WTC11 (cell line): ENCODE measurements at regions not wholly inside any gene's neighbourhood (a gene's known extent, or its start where the extent isn't known, plus 50 kb on each side); places are given as distances from the start of the nearest gene placed in this dataset.

Experiments used
- ELF4 ChIP-seq: sonication (generic); formaldehyde crosslinking; IDR thresholded peaks from 2 replicates; pipeline ENCODE4 v1.8.1; 2022; ENCODE audit warnings: low read depth, mild to moderate bottlenecking, moderate library complexity, missing genetic modification reagents
- ETV6 ChIP-seq: sonication (generic); formaldehyde crosslinking; IDR thresholded peaks from 2 replicates; pipeline ENCODE4 v1.8.1; 2022; ENCODE audit warnings: mild to moderate bottlenecking, missing genetic modification reagents
- MYBL2 ChIP-seq: sonication (generic); formaldehyde crosslinking; IDR thresholded peaks from 2 replicates; pipeline ENCODE4 v1.8.1; 2023; ENCODE audit warnings: mild to moderate bottlenecking, moderate library complexity, missing genetic modification reagents
- PRRX2 ChIP-seq: fragments of 250-450 bp; sonication (Bioruptor Pico); IDR thresholded peaks from 2 replicates; pipeline ENCODE4 v1.8.0; 2021; ENCODE audit warnings: mild to moderate bottlenecking
- TF ChIP-seq, protein P1 (sequence below): fragments of 200-600 bp; IDR thresholded peaks from 2 replicates; pipeline ENCODE4 v1.8.0; 2022; ENCODE audit warnings: antibody characterized with exemption
- TF ChIP-seq, protein P2 (sequence below): sonication (generic); formaldehyde crosslinking; IDR thresholded peaks from 2 replicates; pipeline ENCODE4 v1.8.1; 2022; ENCODE audit warnings: low read depth, mild to moderate bottlenecking, moderate library complexity, missing genetic modification reagents, borderline replicate concordance
- TF ChIP-seq, protein P3 (sequence below): sonication (generic); formaldehyde crosslinking; IDR thresholded peaks from 2 replicates; pipeline ENCODE4 v1.8.0; 2023; ENCODE audit warnings: missing genetic modification reagents, mild to moderate bottlenecking, borderline replicate concordance
- TF ChIP-seq, protein P4 (sequence below): sonication (generic); formaldehyde crosslinking; IDR thresholded peaks from 2 replicates; pipeline ENCODE4 v1.8.1; 2023; ENCODE audit warnings: mild to moderate bottlenecking, missing genetic modification reagents, borderline replicate concordance
- TF ChIP-seq, protein P5 (sequence below): sonication (generic); formaldehyde crosslinking; IDR thresholded peaks from 2 replicates; pipeline ENCODE4 v1.8.1; 2023; ENCODE audit warnings: mild to moderate bottlenecking, moderate library complexity, missing genetic modification reagents
- TF ChIP-seq, protein P6 (sequence below): sonication (generic); formaldehyde crosslinking; IDR thresholded peaks from 2 replicates; pipeline ENCODE4 v1.8.1; 2022; ENCODE audit warnings: low read depth, missing genetic modification reagents, borderline replicate concordance

DNA sequence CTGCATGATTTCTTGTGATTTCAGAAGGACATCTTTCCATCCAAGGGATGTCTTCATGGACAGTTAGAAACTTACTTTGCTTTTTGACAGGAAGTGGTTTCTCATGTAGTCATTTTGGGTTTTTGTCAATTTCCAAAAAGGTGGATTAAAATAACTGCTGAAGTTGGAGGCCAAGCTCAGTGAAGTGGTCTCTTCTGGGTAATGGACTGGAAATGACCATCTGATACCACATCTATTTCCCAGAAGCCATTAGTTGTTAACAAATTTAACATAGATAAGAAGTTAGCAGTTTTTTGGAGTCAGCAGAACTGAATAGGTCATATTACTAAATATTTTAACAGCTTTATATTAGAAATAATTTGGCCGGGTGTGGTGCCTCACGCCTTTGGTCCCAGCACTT, 86.2 kb upstream of the MYO10 start:
- TF ChIP-seq ETV6 (CRISPR knock-in tag) (no peak), PRRX2 (no peak), MYBL2 (CRISPR knock-in tag) (no peak), ELF4 (CRISPR knock-in tag) (no peak)
- TF ChIP-seq, protein P1, sequence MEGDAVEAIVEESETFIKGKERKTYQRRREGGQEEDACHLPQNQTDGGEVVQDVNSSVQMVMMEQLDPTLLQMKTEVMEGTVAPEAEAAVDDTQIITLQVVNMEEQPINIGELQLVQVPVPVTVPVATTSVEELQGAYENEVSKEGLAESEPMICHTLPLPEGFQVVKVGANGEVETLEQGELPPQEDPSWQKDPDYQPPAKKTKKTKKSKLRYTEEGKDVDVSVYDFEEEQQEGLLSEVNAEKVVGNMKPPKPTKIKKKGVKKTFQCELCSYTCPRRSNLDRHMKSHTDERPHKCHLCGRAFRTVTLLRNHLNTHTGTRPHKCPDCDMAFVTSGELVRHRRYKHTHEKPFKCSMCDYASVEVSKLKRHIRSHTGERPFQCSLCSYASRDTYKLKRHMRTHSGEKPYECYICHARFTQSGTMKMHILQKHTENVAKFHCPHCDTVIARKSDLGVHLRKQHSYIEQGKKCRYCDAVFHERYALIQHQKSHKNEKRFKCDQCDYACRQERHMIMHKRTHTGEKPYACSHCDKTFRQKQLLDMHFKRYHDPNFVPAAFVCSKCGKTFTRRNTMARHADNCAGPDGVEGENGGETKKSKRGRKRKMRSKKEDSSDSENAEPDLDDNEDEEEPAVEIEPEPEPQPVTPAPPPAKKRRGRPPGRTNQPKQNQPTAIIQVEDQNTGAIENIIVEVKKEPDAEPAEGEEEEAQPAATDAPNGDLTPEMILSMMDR: no peak
- TF ChIP-seq, protein P2, sequence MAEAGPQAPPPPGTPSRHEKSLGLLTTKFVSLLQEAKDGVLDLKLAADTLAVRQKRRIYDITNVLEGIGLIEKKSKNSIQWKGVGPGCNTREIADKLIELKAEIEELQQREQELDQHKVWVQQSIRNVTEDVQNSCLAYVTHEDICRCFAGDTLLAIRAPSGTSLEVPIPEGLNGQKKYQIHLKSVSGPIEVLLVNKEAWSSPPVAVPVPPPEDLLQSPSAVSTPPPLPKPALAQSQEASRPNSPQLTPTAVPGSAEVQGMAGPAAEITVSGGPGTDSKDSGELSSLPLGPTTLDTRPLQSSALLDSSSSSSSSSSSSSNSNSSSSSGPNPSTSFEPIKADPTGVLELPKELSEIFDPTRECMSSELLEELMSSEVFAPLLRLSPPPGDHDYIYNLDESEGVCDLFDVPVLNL (CRISPR knock-in tag): no peak
- TF ChIP-seq, protein P3, sequence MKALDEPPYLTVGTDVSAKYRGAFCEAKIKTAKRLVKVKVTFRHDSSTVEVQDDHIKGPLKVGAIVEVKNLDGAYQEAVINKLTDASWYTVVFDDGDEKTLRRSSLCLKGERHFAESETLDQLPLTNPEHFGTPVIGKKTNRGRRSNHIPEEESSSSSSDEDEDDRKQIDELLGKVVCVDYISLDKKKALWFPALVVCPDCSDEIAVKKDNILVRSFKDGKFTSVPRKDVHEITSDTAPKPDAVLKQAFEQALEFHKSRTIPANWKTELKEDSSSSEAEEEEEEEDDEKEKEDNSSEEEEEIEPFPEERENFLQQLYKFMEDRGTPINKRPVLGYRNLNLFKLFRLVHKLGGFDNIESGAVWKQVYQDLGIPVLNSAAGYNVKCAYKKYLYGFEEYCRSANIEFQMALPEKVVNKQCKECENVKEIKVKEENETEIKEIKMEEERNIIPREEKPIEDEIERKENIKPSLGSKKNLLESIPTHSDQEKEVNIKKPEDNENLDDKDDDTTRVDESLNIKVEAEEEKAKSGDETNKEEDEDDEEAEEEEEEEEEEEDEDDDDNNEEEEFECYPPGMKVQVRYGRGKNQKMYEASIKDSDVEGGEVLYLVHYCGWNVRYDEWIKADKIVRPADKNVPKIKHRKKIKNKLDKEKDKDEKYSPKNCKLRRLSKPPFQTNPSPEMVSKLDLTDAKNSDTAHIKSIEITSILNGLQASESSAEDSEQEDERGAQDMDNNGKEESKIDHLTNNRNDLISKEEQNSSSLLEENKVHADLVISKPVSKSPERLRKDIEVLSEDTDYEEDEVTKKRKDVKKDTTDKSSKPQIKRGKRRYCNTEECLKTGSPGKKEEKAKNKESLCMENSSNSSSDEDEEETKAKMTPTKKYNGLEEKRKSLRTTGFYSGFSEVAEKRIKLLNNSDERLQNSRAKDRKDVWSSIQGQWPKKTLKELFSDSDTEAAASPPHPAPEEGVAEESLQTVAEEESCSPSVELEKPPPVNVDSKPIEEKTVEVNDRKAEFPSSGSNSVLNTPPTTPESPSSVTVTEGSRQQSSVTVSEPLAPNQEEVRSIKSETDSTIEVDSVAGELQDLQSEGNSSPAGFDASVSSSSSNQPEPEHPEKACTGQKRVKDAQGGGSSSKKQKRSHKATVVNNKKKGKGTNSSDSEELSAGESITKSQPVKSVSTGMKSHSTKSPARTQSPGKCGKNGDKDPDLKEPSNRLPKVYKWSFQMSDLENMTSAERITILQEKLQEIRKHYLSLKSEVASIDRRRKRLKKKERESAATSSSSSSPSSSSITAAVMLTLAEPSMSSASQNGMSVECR (CRISPR knock-in tag): no peak
- TF ChIP-seq, protein P4, sequence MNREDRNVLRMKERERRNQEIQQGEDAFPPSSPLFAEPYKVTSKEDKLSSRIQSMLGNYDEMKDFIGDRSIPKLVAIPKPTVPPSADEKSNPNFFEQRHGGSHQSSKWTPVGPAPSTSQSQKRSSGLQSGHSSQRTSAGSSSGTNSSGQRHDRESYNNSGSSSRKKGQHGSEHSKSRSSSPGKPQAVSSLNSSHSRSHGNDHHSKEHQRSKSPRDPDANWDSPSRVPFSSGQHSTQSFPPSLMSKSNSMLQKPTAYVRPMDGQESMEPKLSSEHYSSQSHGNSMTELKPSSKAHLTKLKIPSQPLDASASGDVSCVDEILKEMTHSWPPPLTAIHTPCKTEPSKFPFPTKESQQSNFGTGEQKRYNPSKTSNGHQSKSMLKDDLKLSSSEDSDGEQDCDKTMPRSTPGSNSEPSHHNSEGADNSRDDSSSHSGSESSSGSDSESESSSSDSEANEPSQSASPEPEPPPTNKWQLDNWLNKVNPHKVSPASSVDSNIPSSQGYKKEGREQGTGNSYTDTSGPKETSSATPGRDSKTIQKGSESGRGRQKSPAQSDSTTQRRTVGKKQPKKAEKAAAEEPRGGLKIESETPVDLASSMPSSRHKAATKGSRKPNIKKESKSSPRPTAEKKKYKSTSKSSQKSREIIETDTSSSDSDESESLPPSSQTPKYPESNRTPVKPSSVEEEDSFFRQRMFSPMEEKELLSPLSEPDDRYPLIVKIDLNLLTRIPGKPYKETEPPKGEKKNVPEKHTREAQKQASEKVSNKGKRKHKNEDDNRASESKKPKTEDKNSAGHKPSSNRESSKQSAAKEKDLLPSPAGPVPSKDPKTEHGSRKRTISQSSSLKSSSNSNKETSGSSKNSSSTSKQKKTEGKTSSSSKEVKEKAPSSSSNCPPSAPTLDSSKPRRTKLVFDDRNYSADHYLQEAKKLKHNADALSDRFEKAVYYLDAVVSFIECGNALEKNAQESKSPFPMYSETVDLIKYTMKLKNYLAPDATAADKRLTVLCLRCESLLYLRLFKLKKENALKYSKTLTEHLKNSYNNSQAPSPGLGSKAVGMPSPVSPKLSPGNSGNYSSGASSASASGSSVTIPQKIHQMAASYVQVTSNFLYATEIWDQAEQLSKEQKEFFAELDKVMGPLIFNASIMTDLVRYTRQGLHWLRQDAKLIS (CRISPR knock-in tag): no peak
- TF ChIP-seq, protein P5, sequence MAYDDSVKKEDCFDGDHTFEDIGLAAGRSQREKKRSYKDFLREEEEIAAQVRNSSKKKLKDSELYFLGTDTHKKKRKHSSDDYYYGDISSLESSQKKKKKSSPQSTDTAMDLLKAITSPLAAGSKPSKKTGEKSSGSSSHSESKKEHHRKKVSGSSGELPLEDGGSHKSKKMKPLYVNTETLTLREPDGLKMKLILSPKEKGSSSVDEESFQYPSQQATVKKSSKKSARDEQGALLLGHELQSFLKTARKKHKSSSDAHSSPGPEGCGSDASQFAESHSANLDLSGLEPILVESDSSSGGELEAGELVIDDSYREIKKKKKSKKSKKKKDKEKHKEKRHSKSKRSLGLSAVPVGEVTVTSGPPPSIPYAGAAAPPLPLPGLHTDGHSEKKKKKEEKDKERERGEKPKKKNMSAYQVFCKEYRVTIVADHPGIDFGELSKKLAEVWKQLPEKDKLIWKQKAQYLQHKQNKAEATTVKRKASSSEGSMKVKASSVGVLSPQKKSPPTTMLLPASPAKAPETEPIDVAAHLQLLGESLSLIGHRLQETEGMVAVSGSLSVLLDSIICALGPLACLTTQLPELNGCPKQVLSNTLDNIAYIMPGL (CRISPR knock-in tag): no peak
- TF ChIP-seq, protein P6, sequence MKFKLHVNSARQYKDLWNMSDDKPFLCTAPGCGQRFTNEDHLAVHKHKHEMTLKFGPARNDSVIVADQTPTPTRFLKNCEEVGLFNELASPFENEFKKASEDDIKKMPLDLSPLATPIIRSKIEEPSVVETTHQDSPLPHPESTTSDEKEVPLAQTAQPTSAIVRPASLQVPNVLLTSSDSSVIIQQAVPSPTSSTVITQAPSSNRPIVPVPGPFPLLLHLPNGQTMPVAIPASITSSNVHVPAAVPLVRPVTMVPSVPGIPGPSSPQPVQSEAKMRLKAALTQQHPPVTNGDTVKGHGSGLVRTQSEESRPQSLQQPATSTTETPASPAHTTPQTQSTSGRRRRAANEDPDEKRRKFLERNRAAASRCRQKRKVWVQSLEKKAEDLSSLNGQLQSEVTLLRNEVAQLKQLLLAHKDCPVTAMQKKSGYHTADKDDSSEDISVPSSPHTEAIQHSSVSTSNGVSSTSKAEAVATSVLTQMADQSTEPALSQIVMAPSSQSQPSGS (CRISPR knock-in tag): no peak
